Peyer's patch (tissue), 4 donors: ENCODE measurements at regions not wholly inside any gene's neighbourhood (a gene's known extent, or its start where the extent isn't known, plus 50 kb on each side); places are given as distances from the start of the nearest gene placed in this dataset.

Experiments used
- POLR2A ChIP-seq, 2 donors: fragments of 450-650 bp; IDR thresholded peaks; one replicate each; pipeline ENCODE4 v1.5.1; 2017; ENCODE audit warnings: antibody characterized with exemption in 2 of 2, mild to moderate bottlenecking in 2 of 2, moderate library complexity in 2 of 2
- TF ChIP-seq, protein P1 (sequence below), 6 experiments: fragments of 450-650 bp in 4 of 6; fragments of 200-600 bp in 2 of 6; sonication (generic) in 1 of 6; IDR thresholded peaks; one replicate each; pipeline ENCODE4 v1.5.1; 2017 to 2019; ENCODE audit warnings: antibody characterized with exemption in 6 of 6, mild to moderate bottlenecking in 3 of 6, moderate library complexity in 1 of 6

DNA sequence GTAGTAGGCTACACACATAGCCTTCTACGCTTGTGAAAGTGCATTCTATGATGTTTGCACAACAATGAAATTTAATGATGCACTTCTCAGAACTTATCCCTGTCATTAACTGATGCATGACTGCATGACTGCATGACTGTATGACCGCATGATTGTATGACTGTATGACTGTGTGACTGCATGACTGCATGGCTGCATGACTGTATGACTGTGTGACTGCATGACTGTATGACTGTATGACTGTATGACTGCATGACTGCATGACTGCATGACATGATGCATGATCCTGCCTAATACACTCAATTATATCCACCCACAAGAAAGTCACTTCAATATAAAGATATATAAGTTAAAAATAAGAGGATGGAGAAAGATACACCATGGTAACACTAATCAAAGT lies 365.4 kb upstream of the FSIP2 start:
- TF ChIP-seq, protein P1, sequence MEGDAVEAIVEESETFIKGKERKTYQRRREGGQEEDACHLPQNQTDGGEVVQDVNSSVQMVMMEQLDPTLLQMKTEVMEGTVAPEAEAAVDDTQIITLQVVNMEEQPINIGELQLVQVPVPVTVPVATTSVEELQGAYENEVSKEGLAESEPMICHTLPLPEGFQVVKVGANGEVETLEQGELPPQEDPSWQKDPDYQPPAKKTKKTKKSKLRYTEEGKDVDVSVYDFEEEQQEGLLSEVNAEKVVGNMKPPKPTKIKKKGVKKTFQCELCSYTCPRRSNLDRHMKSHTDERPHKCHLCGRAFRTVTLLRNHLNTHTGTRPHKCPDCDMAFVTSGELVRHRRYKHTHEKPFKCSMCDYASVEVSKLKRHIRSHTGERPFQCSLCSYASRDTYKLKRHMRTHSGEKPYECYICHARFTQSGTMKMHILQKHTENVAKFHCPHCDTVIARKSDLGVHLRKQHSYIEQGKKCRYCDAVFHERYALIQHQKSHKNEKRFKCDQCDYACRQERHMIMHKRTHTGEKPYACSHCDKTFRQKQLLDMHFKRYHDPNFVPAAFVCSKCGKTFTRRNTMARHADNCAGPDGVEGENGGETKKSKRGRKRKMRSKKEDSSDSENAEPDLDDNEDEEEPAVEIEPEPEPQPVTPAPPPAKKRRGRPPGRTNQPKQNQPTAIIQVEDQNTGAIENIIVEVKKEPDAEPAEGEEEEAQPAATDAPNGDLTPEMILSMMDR (IDR thresholded peaks at IDR 0.05), result no peak
- TF ChIP-seq POLR2A (IDR thresholded peaks at IDR 0.05), result no peak
